Testis (tissue), 2 donors: ENCODE measurements at regions not wholly inside any gene's neighbourhood (a gene's known extent, or its start where the extent isn't known, plus 50 kb on each side); places are given as distances from the start of the nearest gene placed in this dataset.

Experiments used
- POLR2A ChIP-seq: fragments of 450-650 bp; IDR thresholded peaks from one replicate; pipeline ENCODE4 v1.6.1; 2017; ENCODE audit warnings: antibody characterized with exemption, mild to moderate bottlenecking, moderate library complexity
- TF ChIP-seq, protein P1 (sequence below), 3 experiments: fragments of 450-650 bp in 2 of 3; fragments of 200-600 bp in 1 of 3; sonication (generic) in 1 of 3; IDR thresholded peaks; one replicate each; pipeline ENCODE4 v1.5.1; 2016 to 2019; ENCODE audit warnings: antibody characterized with exemption in 3 of 3, mild to moderate bottlenecking in 2 of 3, moderate library complexity in 1 of 3

DNA sequence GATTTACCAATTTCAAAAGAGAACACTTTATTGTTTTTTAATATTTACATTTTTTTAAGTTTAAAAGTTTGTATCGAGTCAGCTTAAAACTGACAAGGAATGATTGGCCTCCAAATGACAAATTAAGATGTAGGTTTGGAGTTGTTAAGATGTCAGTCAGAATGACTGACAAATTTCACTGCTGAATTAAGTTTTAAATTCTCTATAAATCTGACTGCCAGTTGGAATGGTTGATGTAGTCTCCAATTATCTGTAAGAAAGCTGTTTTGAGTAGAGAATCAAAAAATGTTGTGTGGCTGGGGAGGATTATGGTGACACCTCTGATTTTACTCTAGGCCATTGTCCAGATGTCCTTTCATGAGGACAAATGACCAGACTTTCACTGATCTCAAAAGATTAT lies 165.3 kb upstream of the CDH20 start:
- TF ChIP-seq, protein P1, sequence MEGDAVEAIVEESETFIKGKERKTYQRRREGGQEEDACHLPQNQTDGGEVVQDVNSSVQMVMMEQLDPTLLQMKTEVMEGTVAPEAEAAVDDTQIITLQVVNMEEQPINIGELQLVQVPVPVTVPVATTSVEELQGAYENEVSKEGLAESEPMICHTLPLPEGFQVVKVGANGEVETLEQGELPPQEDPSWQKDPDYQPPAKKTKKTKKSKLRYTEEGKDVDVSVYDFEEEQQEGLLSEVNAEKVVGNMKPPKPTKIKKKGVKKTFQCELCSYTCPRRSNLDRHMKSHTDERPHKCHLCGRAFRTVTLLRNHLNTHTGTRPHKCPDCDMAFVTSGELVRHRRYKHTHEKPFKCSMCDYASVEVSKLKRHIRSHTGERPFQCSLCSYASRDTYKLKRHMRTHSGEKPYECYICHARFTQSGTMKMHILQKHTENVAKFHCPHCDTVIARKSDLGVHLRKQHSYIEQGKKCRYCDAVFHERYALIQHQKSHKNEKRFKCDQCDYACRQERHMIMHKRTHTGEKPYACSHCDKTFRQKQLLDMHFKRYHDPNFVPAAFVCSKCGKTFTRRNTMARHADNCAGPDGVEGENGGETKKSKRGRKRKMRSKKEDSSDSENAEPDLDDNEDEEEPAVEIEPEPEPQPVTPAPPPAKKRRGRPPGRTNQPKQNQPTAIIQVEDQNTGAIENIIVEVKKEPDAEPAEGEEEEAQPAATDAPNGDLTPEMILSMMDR (IDR thresholded peaks at IDR 0.05), result no peak
- TF ChIP-seq POLR2A, result no peak
